H1 (cell line): ENCODE measurements at regions not wholly inside any gene's neighbourhood (a gene's known extent, or its start where the extent isn't known, plus 50 kb on each side); places are given as distances from the start of the nearest gene placed in this dataset.

Source experiments
- EP300 ChIP-seq, 2 experiments: IDR thresholded peaks; 1 replicate in 1 of 2; 2 replicates in 1 of 2; pipeline ENCODE4 v1.6.1; 2011 to 2012; ENCODE audit warnings: low read depth in 2 of 2, low read length in 2 of 2, mild to moderate bottlenecking in 2 of 2, borderline replicate concordance in 1 of 2, inconsistent platforms in 1 of 2, moderate library complexity in 1 of 2
- FOSL1 ChIP-seq: IDR thresholded peaks from 2 replicates; pipeline ENCODE4 v1.6.1; 2011; ENCODE audit warnings: mild to moderate bottlenecking, low read depth, low read length, moderate library complexity; ENCODE audit not compliant: insufficient read depth
- GABPA ChIP-seq: IDR thresholded peaks from 2 replicates; pipeline ENCODE4 v1.6.1; 2011; ENCODE audit warnings: mild to moderate bottlenecking, low read length, moderate library complexity, borderline replicate concordance; ENCODE audit not compliant: insufficient read depth
- GTF2F1 ChIP-seq: IDR thresholded peaks from 2 replicates; pipeline ENCODE4 v1.6.1; 2012; ENCODE audit warnings: low read depth, low read length, improper control_type of control experiment, borderline replicate concordance
- JUN ChIP-seq: IDR thresholded peaks from 2 replicates; pipeline ENCODE4 v1.6.1; 2011; ENCODE audit warnings: low read depth, mild to moderate bottlenecking, improper control_type of control experiment, low read length
- POLR2A ChIP-seq, 2 experiments: IDR thresholded peaks; 1 replicate in 1 of 2; 2 replicates in 1 of 2; pipeline ENCODE4 v1.6.1; 2011; ENCODE audit warnings: low read depth in 2 of 2, low read length in 2 of 2, mild to moderate bottlenecking in 2 of 2; ENCODE audit errors: control extremely low read depth in 1 of 2
- TF ChIP-seq, protein P1 (sequence below), 3 experiments: IDR thresholded peaks; 1 replicate in 2 of 3; 2 replicates in 1 of 3; pipeline versions ENCODE4 v1.5.1 to v1.6.1; 2011; ENCODE audit warnings: low read length in 3 of 3, mild to moderate bottlenecking in 3 of 3, inconsistent platforms in 2 of 3, low read depth in 1 of 3, moderate library complexity in 1 of 3; ENCODE audit not compliant: insufficient read depth in 1 of 3; ENCODE audit errors: control extremely low read depth in 1 of 3
- TF ChIP-seq, protein P2 (sequence below): IDR thresholded peaks from 2 replicates; pipeline ENCODE4 v1.6.1; 2012; ENCODE audit warnings: inconsistent platforms

DNA sequence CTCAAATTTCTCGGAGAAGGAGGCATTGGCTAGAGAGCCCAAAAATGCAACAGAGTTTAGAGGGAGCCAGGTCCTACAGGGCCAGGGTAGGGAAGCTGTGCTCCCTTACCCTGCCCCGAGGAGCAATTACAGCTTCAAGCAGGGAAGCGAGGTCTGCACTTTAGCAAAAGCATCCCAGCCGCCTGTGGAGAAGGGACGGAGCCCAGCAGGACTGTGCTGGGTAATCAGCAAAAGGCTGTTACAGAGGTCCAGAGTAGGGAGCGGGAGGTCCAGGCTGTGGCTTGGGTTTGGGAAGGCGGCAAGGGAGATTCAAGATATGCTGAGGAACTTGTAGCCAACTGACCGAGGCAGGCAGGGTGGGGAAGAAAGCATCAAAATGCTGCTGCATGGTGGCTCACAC, 162.6 kb downstream of the TMEM132E start:
- TF ChIP-seq JUN (no peak), GABPA (no peak), FOSL1 (no peak), POLR2A (IDR thresholded peaks at IDR 0.05; ENCODE audit: control extremely low read depth in 1 of 2, low read depth in 2 of 2, low read length in 2 of 2) (no peak), EP300 (IDR thresholded peaks at IDR 0.05; ENCODE audit: borderline replicate concordance in 1 of 2, low read depth in 2 of 2, low read length in 2 of 2) (no peak), GTF2F1 (no peak)
- TF ChIP-seq, protein P1, sequence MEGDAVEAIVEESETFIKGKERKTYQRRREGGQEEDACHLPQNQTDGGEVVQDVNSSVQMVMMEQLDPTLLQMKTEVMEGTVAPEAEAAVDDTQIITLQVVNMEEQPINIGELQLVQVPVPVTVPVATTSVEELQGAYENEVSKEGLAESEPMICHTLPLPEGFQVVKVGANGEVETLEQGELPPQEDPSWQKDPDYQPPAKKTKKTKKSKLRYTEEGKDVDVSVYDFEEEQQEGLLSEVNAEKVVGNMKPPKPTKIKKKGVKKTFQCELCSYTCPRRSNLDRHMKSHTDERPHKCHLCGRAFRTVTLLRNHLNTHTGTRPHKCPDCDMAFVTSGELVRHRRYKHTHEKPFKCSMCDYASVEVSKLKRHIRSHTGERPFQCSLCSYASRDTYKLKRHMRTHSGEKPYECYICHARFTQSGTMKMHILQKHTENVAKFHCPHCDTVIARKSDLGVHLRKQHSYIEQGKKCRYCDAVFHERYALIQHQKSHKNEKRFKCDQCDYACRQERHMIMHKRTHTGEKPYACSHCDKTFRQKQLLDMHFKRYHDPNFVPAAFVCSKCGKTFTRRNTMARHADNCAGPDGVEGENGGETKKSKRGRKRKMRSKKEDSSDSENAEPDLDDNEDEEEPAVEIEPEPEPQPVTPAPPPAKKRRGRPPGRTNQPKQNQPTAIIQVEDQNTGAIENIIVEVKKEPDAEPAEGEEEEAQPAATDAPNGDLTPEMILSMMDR (IDR thresholded peaks at IDR 0.05; ENCODE audit: control extremely low read depth in 1 of 3, insufficient read depth in 1 of 3, low read depth in 1 of 3, low read length in 3 of 3), result no peak
- TF ChIP-seq, protein P2, sequence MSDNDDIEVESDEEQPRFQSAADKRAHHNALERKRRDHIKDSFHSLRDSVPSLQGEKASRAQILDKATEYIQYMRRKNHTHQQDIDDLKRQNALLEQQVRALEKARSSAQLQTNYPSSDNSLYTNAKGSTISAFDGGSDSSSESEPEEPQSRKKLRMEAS, result no peak
